SJSA1 (cell line): ENCODE measurements at regions not wholly inside any gene's neighbourhood (a gene's known extent, or its start where the extent isn't known, plus 50 kb on each side); places are given as distances from the start of the nearest gene placed in this dataset.

Source experiments
- DNase-seq, 2 experiments: peaks; one replicate each; pipeline ENCODE4 v3.0.0-alpha.2; 2015 to 2020; ENCODE audit warnings: low spot score in 2 of 2, low read depth in 1 of 2
- H3K27ac ChIP-seq: fragments of 250-450 bp; sonication (Bioruptor Pico); 2 replicates; pipeline ENCODE4 v1.5.1; 2020; ENCODE audit warnings: mild to moderate bottlenecking, moderate library complexity
- H3K27me3 ChIP-seq: fragments of 250-450 bp; sonication (Bioruptor Pico); replicated peaks from 2 replicates; pipeline ENCODE4 v1.5.1; 2020; ENCODE audit warnings: mild to moderate bottlenecking, moderate library complexity
- H3K36me3 ChIP-seq: fragments of 250-450 bp; sonication (Bioruptor Pico); 2 replicates; pipeline ENCODE4 v1.5.1; 2020; ENCODE audit warnings: mild to moderate bottlenecking
- H3K4me1 ChIP-seq: fragments of 250-450 bp; sonication (Bioruptor Pico); replicated peaks from 2 replicates; pipeline ENCODE4 v1.6.1; 2021; ENCODE audit warnings: mild to moderate bottlenecking
- H3K4me3 ChIP-seq: fragments of 250-450 bp; sonication (Bioruptor Pico); 2 replicates; pipeline ENCODE4 v1.5.1; 2020; ENCODE audit warnings: mild to moderate bottlenecking
- H3K9me3 ChIP-seq: fragments of 250-450 bp; sonication (Bioruptor Pico); replicated peaks from 2 replicates; pipeline ENCODE4 v1.5.1; 2020; ENCODE audit warnings: mild to moderate bottlenecking

DNA sequence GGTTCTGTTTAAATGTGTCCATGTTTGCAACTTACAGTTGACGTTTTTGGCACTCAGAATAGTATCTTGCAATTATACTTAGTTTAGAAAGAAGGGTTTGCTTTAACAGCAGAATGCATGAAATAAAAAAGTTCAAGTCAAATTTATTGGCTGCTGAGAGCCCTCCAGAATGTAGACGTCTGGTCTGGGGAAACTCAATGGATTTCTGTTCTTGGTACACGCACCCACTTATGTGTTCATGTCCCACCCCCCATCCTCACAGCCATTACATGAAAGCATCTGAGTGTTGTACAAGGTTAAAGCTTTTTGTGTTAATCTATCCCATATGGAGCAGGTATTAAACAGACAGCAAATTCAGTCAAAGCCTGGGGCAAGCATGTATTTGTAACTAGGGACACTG lies 219.5 kb downstream of the SOX11 start:
- no peaks in the 10 kb centered on the region for H3K36me3 ChIP-seq
- no peak for DNase-seq
- no peak overlapping the region for H3K4me3 ChIP-seq
- H3K27me3 ChIP-seq = no peaks in the 10 kb centered on the region
- H3K4me1 ChIP-seq = no peaks in the 10 kb centered on the region
- H3K9me3 ChIP-seq = peaks cover 12% of the 10 kb centered on the region
- H3K27ac ChIP-seq = no peak overlapping the region

- no peak for DNase-seq
- no peaks in the 10 kb centered on the region for H3K36me3 ChIP-seq
- H3K4me1 ChIP-seq = no peaks in the 10 kb centered on the region
- no peak overlapping the region for H3K27ac ChIP-seq
- H3K27me3 ChIP-seq = no peaks in the 10 kb centered on the region
- no peak overlapping the region for H3K4me3 ChIP-seq
- peaks cover 12% of the 10 kb centered on the region for H3K9me3 ChIP-seq
Measured at GRCh38 chr2:5913711-5914395, 221.7 kb downstream of the SOX11 start.

GRCh38 chr2:5914811-5915611 lies 222.8 kb downstream of the SOX11 start:
- H3K27me3 ChIP-seq = no peaks in the 10 kb centered on the region
- no peaks in the 10 kb centered on the region for H3K4me1 ChIP-seq
- H3K4me3 ChIP-seq = no peak overlapping the region
- no peak overlapping the region for H3K27ac ChIP-seq
- DNase-seq = no peak
- H3K36me3 ChIP-seq = no peaks in the 10 kb centered on the region
- H3K9me3 ChIP-seq = peaks cover 12% of the 10 kb centered on the region

DNA sequence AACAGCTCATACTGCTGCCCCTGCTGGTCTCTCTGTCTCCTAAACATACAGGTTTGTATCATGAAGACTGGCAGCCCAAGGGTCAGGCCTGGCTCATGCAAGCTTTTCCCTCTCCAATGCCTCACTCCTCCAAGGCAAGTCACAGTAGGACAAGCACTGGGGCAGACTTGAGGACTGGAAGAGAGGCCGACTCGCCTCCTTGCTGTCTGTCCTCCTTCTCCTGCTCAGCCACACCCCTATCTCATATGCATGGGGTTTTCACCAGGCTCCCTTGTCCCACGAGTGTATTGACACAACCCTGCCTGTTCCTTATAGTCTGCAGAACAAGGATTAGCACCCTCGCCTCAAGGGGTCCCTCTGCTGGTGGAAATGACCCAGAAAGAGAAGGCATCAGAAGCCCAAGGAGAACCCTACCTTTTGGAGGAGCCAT lies 223.7 kb downstream of the SOX11 start:
- H3K9me3 ChIP-seq = peaks cover 12% of the 10 kb centered on the region
- no peaks in the 10 kb centered on the region for H3K4me1 ChIP-seq
- no peak overlapping the region for H3K4me3 ChIP-seq
- H3K27me3 ChIP-seq = no peaks in the 10 kb centered on the region
- no peaks in the 10 kb centered on the region for H3K36me3 ChIP-seq
- no peak for DNase-seq
- H3K27ac ChIP-seq = no peak overlapping the region

DNA sequence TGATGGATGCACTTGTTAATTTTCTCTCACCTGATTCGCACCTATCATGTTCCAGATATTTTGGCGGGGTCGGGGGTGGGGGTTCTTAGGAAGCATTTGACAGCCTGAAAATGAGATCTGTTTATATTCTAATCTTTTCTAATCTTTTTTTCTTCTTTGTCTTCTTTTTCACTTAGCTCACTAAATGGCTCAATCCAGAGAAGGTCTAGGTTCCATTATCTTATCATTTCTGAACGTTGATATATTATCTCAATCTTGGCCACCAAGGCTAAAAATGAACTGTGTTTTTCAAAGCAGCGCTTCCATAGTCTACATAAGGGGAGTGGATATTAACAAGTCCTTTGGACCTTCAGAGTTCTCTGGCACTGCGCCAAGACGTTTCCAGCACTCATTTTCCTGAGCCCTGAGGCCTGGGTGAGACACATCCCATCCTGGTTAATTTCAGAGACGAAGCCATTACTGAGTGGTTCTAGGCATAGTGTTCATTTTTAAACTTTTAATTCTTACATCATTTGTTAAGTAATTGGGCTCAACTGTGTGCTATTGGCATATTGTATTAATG lies 229.0 kb downstream of the SOX11 start:
- H3K36me3 ChIP-seq = no peaks in the 10 kb centered on the region
- H3K4me3 ChIP-seq = no peak overlapping the region
- no peak overlapping the region for H3K27ac ChIP-seq
- no peaks in the 10 kb centered on the region for H3K4me1 ChIP-seq
- no peak for DNase-seq
- no peaks in the 10 kb centered on the region for H3K27me3 ChIP-seq
- peaks cover 3% of the 10 kb centered on the region for H3K9me3 ChIP-seq

GRCh38 chr2:5923957-5924945 lies 232.1 kb downstream of the SOX11 start:
- no peak overlapping the region for H3K27ac ChIP-seq
- H3K4me3 ChIP-seq = no peak overlapping the region
- H3K4me1 ChIP-seq = no peaks in the 10 kb centered on the region
- H3K9me3 ChIP-seq = peaks cover 7% of the 10 kb centered on the region
- DNase-seq = no peak
- no peaks in the 10 kb centered on the region for H3K36me3 ChIP-seq
- no peaks in the 10 kb centered on the region for H3K27me3 ChIP-seq

- H3K27me3 ChIP-seq = no peaks in the 10 kb centered on the region
- H3K4me3 ChIP-seq = no peak overlapping the region
- no peak for DNase-seq
- H3K4me1 ChIP-seq = no peaks in the 10 kb centered on the region
- no peak overlapping the region for H3K27ac ChIP-seq
- no peaks in the 10 kb centered on the region for H3K36me3 ChIP-seq
- peaks cover 11% of the 10 kb centered on the region for H3K9me3 ChIP-seq
Measured at GRCh38 chr2:5925604-5926003, 233.4 kb downstream of the SOX11 start.

DNA sequence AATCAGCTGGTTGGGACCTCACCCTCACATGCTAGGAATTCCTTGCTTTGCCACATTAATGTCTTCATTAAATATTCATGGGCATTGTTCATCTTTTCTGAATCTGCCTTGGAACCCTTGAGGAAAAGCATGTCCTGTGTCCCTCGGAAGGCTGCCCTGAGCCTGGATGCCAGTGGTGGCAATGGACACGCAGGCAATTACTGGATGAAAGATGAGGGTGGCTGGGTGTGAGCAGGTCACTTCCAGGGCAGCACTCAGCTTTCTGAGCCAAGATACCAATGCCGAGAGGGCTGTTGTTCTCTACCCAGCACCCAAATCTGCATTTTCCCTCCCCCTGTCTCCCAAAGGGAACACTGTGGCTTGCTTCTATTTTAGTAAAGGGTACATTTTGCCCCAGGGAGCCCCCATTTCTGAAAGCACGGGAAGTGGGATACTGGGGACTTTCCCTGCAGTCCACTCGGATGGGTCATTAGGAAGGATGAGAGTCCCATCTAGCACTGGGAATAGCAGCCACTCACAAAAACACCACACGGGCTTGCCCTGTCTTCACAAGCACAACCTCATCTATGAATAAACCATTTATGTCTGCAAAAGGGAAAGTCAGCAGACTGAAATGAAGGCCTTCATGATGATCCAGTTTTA lies 234.8 kb downstream of the SOX11 start:
- no peak for DNase-seq
- no peak overlapping the region for H3K27ac ChIP-seq

DNA sequence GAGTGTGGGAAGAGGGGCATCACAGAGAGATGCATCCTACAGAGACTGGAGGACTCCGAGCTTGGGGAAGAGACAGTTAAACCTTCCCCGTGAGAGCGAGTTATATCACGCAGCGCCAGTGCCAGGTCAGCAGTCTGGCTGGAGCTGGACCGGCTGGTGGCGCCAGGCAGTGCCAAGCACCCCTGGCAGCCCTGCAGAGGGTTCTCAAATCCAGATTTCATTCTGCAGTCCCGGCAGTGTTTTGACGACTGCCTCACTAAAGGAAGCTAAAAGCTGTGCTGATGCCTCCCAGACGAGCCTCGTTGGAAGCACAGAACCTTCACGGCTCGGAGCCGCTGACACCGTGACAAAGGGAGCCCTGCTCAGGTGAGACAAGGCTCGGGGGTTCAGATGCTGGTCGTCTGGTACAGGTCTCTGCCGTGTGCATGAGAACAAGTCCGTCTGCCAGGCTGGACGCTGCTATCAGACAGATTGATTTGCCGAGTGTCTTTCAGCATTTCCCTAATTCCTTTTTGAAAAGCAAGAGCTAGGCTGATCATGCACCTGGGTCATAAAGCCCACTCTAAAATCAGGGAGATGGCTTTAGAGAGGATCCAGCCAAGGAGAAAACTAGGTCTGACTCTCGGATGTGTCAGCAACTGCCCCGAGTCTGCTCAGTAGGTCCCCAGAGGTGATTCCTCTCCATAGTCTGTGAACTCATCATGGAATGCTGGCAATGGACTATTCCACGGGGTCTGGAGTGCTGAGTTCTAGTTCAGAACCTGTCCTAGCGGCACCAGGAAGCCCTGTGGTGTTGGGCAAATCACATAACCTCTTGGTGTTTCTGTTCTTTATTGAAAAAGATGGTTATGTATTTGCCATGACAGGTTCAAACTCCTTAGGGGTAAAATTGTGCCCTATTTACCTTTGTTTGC lies 240.6 kb downstream of the SOX11 start:
- H3K27me3 ChIP-seq = no peaks in the 10 kb centered on the region
- no peak for DNase-seq
- peaks cover 18% of the 10 kb centered on the region for H3K9me3 ChIP-seq
- no peaks in the 10 kb centered on the region for H3K36me3 ChIP-seq
- no peak overlapping the region for H3K4me3 ChIP-seq
- H3K4me1 ChIP-seq = no peaks in the 10 kb centered on the region
- no peak overlapping the region for H3K27ac ChIP-seq

More for the DNA sequence above, 234.8 kb downstream of the SOX11 start:
- H3K4me3 ChIP-seq = no peak overlapping the region
- no peaks in the 10 kb centered on the region for H3K4me1 ChIP-seq
- H3K36me3 ChIP-seq = no peaks in the 10 kb centered on the region
- peaks cover 14% of the 10 kb centered on the region for H3K9me3 ChIP-seq
- no peaks in the 10 kb centered on the region for H3K27me3 ChIP-seq

DNA sequence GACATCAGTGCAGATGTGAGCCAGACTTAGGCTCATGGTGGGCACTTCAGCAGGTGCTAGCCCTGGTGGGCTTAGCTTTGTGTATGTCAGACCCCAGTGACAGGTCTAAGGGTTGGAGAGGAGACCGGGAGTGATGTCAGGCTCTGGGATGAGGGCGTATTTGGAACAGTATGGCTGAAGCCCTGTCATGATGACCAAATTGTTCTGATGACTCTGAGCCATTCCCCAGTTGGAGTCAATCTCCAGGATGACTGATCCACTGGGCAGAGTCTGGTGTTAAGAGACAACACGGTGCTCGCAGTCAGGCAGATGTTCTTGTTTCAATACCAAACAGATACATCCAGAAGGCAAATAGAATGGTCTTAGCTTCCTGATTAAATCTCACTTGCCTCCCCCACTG lies 241.5 kb downstream of the SOX11 start:
- Histone ChIP-seq H3K27me3 (no peaks in the 10 kb centered on the region), H3K4me3 (no peak overlapping the region), H3K27ac (no peak overlapping the region), H3K9me3 (peaks cover 12% of the 10 kb centered on the region), H3K36me3 (no peaks in the 10 kb centered on the region), H3K4me1 (no peaks in the 10 kb centered on the region)
- no peak for DNase-seq

DNA sequence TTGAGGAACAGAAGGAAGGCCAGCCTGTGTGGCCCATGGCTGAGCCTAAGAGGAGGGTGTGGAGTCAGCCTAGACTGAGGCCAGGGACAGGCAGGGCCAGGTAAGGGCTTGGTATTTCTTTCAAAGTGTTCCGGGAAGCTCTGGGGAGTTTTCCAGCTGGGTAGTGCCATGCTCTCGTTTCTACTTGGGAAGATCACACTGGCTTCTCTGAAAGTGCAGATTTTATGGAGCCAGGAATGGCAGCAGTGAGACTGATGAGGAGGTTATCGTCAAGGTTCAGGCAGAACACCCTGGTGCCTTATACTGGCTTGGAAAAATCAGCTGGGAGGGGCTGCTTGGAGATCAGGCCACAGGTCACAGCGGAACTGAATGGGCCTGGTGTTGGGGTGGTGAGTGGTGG lies 245.1 kb downstream of the SOX11 start:
- Histone ChIP-seq H3K27me3 (no peaks in the 10 kb centered on the region), H3K4me3 (no peak overlapping the region), H3K9me3 (peaks cover 5% of the 10 kb centered on the region; the same call in 1 of the 2 replicates), H3K36me3 (no peaks in the 10 kb centered on the region), H3K27ac (no peak overlapping the region), H3K4me1 (no peaks in the 10 kb centered on the region)
- no peak for DNase-seq

DNA sequence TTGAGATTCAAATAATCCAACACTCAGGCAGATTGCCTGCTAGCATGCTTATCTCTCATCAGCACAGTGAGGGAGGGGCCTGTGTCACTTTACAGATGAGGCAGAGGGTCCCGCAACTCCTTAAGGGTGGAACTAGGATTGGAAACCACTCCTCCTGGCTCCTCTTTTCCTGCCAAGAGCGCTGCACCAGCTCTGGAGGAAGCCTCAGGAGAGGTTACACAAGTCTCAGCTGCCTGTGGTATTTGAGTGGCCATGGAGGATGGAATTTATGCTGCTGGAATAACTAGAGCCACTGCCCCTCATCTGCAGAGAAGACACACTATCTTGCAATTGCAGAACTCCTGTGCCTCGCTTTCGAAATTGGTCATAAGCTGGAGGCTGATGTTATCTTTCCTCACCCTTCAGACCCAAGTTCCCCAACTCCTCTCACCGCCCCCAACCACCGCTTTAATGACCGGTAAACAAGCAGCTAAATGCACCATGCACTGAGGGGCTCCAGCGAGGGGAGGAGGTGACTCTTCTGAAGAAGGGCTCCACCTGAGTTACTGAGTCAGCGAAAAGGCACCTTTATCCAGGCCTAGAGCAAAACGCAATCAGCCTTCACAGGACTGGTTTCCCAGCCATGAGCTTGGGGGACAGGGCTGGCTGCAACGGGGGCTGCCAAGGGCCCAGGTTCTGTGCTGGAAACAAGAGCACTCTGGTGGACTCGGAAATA lies 245.8 kb downstream of the SOX11 start:
- Histone ChIP-seq H3K36me3 (no peaks in the 10 kb centered on the region), H3K27me3 (no peaks in the 10 kb centered on the region), H3K4me3 (no peak overlapping the region), H3K4me1 (no peaks in the 10 kb centered on the region), H3K27ac (no peak overlapping the region), H3K9me3 (peaks cover 5% of the 10 kb centered on the region; the same call in 1 of the 2 replicates)
- no peak for DNase-seq
